SK-N-SH (cell line): ENCODE measurements at regions not wholly inside any gene's neighbourhood (a gene's known extent, or its start where the extent isn't known, plus 50 kb on each side); places are given as distances from the start of the nearest gene placed in this dataset.

Experiments used
- CTCF ChIA-PET: fragments of 300-600, 350-600 bp; formaldehyde crosslinking; extraction: SDS; loops from one replicate; lab custom pipeline; 2021; lab: Yijun Ruan, JAX
- POLR2A ChIA-PET: fragments of 350-600 bp; sonication (Branson Sonifier 250); formaldehyde crosslinking; extraction: SDS; loops from one replicate; lab custom pipeline; 2020; ENCODE audit warnings: antibody characterized with exemption, inconsistent platforms; lab: Yijun Ruan, JAX
- DNase-seq: peaks from one replicate; pipeline ENCODE4 v3.0.0; 2012
- H2AFZ ChIP-seq: fragments of 200-600 bp; sonication (generic); 2 replicates; pipeline ENCODE4 v1.8.1; 2016; ENCODE audit warnings: antibody characterized with exemption, mild to moderate bottlenecking, low read depth
- H3F3A ChIP-seq: fragments of 200-600 bp; sonication (generic); replicated peaks from 2 replicates; pipeline ENCODE3; 2016; ENCODE audit warnings: antibody characterized with exemption, mild to moderate bottlenecking; ENCODE audit not compliant: insufficient read depth
- H3K27ac ChIP-seq, 2 experiments: fragments of 200-500 bp in 1 of 2; fragments of 200-600 bp in 1 of 2; sonication (Bioruptor generic) in 1 of 2; sonication (generic), shearing (Covaris generic) in 1 of 2; 2 replicates each; pipeline versions ENCODE4 v1.5.1 to v1.6.1; 2014 to 2016; ENCODE audit warnings: low read depth in 2 of 2, inconsistent platforms in 1 of 2, low read length in 1 of 2, mild to moderate bottlenecking in 1 of 2, mixed read lengths in 1 of 2
- H3K27me3 ChIP-seq: fragments of 200-600 bp; sonication (generic), shearing (Covaris generic); 2 replicates; pipeline ENCODE4 v1.6.1; 2016; ENCODE audit warnings: mixed run types; ENCODE audit not compliant: insufficient read depth
- H3K36me3 ChIP-seq, 2 experiments: fragments of 200-500 bp in 1 of 2; fragments of 200-600 bp in 1 of 2; sonication (Bioruptor generic) in 1 of 2; sonication (generic) in 1 of 2; replicated peaks in 1 of 2; 2 replicates each; pipeline versions ENCODE3 to v1.5.1; 2014 to 2016; ENCODE audit warnings: low read length in 1 of 2, mild to moderate bottlenecking in 1 of 2; ENCODE audit not compliant: insufficient read depth in 2 of 2, control insufficient read depth in 1 of 2
- H3K4me1 ChIP-seq, 2 experiments: fragments of 200-500 bp in 1 of 2; fragments of 200-600 bp in 1 of 2; sonication (Bioruptor generic) in 1 of 2; sonication (generic), shearing (Covaris generic) in 1 of 2; 2 replicates each; pipeline versions ENCODE4 v1.5.1 to v1.6.1; 2014 to 2016; ENCODE audit warnings: low read depth in 1 of 2, low read length in 1 of 2, mixed run types in 1 of 2; ENCODE audit not compliant: insufficient read depth in 2 of 2, control insufficient read depth in 1 of 2
- H3K4me2 ChIP-seq: fragments of 200-600 bp; sonication (generic), shearing (Covaris generic); 2 replicates; pipeline ENCODE4 v1.6.1; 2017; ENCODE audit warnings: mixed run types
- H3K4me3 ChIP-seq, 2 experiments: fragments of 200-500 bp in 1 of 2; fragments of 200-600 bp in 1 of 2; sonication (Bioruptor generic) in 1 of 2; sonication (generic), shearing (Covaris generic) in 1 of 2; 2 replicates each; pipeline versions ENCODE4 v1.5.1 to v1.8.1; 2014 to 2016; ENCODE audit warnings: low read depth in 2 of 2, inconsistent platforms in 1 of 2, low read length in 1 of 2, mild to moderate bottlenecking in 1 of 2, mixed read lengths in 1 of 2, moderate library complexity in 1 of 2
- H3K79me2 ChIP-seq: fragments of 200-600 bp; sonication (generic); 2 replicates; pipeline ENCODE4 v1.8.1; 2017; ENCODE audit warnings: mild to moderate bottlenecking; ENCODE audit not compliant: insufficient read depth
- H3K9ac ChIP-seq: fragments of 200-600 bp; sonication (generic); 2 replicates; pipeline ENCODE4 v1.6.1; 2017; ENCODE audit warnings: mixed run types
- H3K9me2 ChIP-seq: fragments of 200-600 bp; sonication (generic); 2 replicates; pipeline ENCODE4 v1.6.1; 2017; ENCODE audit warnings: mixed run types
- H3K9me3 ChIP-seq: fragments of 200-600 bp; sonication (generic); 2 replicates; pipeline ENCODE4 v1.6.1; 2017; ENCODE audit warnings: mixed run types, mild to moderate bottlenecking, moderate library complexity
- H4K20me1 ChIP-seq: fragments of 200-600 bp; sonication (generic); 2 replicates; pipeline ENCODE4 v1.6.1; 2017; ENCODE audit warnings: mild to moderate bottlenecking, mixed run types; ENCODE audit not compliant: insufficient read depth
- EP300 ChIP-seq, 2 experiments: IDR thresholded peaks; 2 replicates each; pipeline versions ENCODE4 v1.4.0 to v1.6.1; 2012; ENCODE audit warnings: borderline replicate concordance in 1 of 2, low read depth in 1 of 2, low read length in 1 of 2
- FOXJ3 ChIP-seq: sonication (generic); formaldehyde crosslinking; IDR thresholded peaks from 2 replicates; pipeline ENCODE4 v1.5.1; 2020; ENCODE audit warnings: mild to moderate bottlenecking, missing genetic modification reagents
- MEF2A ChIP-seq: IDR thresholded peaks from 2 replicates; pipeline ENCODE4 v1.4.0; 2012; ENCODE audit warnings: low read depth, borderline replicate concordance
- MXI1 ChIP-seq: IDR thresholded peaks from 2 replicates; pipeline ENCODE4 v1.6.1; 2012; ENCODE audit warnings: mild to moderate bottlenecking, low read depth, low read length, improper control_type of control experiment
- RAD21 ChIP-seq: IDR thresholded peaks from 2 replicates; pipeline ENCODE4 v1.6.1; 2012; ENCODE audit warnings: mild to moderate bottlenecking, low read length
- RFX5 ChIP-seq: IDR thresholded peaks from 2 replicates; pipeline ENCODE4 v1.6.1; 2012; ENCODE audit warnings: mild to moderate bottlenecking, improper control_type of control experiment, low read length
- SIN3A ChIP-seq: IDR thresholded peaks from 2 replicates; pipeline ENCODE4 v1.6.1; 2012; ENCODE audit warnings: low read depth, mild to moderate bottlenecking, low read length, moderate library complexity, borderline replicate concordance
- TAF1 ChIP-seq: IDR thresholded peaks from 2 replicates; pipeline ENCODE4 v1.6.1; 2012; ENCODE audit warnings: low read depth, mild to moderate bottlenecking, low read length, moderate library complexity, borderline replicate concordance
- TEAD4 ChIP-seq: IDR thresholded peaks from 2 replicates; pipeline ENCODE4 v1.4.0; 2012; ENCODE audit warnings: mild to moderate bottlenecking, borderline replicate concordance; ENCODE audit not compliant: insufficient read depth
- WGBS: methylation state at CpG from one replicate; pipeline ENCODE4 v1.1.6; 2017; ENCODE audit warnings: low lambda C conversion rate; 5-methylcytosine and 5-hydroxymethylcytosine counted together
- TF ChIP-seq, protein P1 (sequence below): fragments of 150-350 bp; IDR thresholded peaks from 2 replicates; pipeline ENCODE4 v1.6.1; 2017; ENCODE audit warnings: antibody characterized with exemption, low read length, low read depth, borderline replicate concordance
- TF ChIP-seq, protein P2 (sequence below): IDR thresholded peaks from 2 replicates; pipeline ENCODE4 v1.4.0; 2012; ENCODE audit warnings: low read depth, borderline replicate concordance
- TF ChIP-seq, protein P3 (sequence below): fragments of 150-350 bp; IDR thresholded peaks from 2 replicates; pipeline ENCODE4 v1.6.1; 2016; ENCODE audit warnings: mild to moderate bottlenecking, low read depth, low read length

DNA sequence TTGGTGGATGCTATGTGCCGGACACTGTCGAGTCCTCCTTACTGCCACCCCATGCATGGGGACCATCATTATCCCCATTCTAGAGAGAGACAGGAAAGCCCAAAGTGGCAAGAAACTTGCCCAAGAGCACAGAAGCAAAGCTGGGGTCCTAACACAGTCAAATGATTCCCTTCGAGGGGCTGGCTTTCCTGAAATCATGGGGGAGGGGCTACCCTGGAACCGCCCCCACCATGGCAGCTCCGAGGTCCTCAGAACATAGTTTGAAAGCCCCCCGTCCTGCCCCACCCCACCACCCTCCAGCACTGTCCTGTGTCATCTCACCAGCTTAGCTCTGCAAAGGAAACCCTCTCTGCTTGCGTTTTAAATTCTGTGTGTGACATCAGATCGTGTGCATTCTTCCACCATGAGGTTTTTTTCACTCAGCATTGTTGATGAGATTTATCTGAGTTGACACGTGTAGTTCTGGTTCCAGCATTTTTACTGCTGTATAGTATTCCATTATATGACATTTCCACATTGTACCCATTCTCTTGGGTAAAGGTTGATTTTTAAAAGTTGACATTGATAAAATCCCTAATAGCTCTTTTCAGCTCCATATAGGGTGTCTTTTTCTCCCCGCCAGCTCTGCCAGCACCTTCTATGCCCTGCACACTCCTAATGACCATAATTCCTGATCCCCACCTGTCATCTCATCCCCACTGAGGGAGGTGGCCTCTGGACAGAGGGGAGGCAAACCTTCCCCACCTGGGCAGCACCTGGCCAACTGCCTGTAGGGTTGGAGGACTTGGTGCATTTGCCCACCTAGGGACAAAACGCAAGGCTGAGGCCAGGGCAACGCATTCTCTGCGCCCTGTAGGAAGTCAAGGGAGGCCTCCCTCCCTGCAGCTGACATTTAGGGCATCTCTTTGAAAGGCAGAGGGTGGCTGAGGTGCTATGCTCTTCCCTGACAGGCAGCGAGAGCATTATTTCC lies 100.2 kb upstream of the GPR26 start:
- TF ChIP-seq TAF1 (no peak), SIN3A (no peak), MEF2A (no peak), RAD21 (no peak), EP300 (IDR thresholded peaks at IDR 0.05; ENCODE audit: borderline replicate concordance in 1 of 2, low read depth in 1 of 2, low read length in 1 of 2) (no peak), FOXJ3 (no peak), RFX5 (no peak), TEAD4 (no peak), MXI1 (no peak)
- TF ChIP-seq, protein P1, sequence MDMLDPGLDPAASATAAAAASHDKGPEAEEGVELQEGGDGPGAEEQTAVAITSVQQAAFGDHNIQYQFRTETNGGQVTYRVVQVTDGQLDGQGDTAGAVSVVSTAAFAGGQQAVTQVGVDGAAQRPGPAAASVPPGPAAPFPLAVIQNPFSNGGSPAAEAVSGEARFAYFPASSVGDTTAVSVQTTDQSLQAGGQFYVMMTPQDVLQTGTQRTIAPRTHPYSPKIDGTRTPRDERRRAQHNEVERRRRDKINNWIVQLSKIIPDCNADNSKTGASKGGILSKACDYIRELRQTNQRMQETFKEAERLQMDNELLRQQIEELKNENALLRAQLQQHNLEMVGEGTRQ: no peak
- TF ChIP-seq, protein P2, sequence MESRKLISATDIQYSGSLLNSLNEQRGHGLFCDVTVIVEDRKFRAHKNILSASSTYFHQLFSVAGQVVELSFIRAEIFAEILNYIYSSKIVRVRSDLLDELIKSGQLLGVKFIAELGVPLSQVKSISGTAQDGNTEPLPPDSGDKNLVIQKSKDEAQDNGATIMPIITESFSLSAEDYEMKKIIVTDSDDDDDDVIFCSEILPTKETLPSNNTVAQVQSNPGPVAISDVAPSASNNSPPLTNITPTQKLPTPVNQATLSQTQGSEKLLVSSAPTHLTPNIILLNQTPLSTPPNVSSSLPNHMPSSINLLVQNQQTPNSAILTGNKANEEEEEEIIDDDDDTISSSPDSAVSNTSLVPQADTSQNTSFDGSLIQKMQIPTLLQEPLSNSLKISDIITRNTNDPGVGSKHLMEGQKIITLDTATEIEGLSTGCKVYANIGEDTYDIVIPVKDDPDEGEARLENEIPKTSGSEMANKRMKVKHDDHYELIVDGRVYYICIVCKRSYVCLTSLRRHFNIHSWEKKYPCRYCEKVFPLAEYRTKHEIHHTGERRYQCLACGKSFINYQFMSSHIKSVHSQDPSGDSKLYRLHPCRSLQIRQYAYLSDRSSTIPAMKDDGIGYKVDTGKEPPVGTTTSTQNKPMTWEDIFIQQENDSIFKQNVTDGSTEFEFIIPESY: no peak
- TF ChIP-seq, protein P3, sequence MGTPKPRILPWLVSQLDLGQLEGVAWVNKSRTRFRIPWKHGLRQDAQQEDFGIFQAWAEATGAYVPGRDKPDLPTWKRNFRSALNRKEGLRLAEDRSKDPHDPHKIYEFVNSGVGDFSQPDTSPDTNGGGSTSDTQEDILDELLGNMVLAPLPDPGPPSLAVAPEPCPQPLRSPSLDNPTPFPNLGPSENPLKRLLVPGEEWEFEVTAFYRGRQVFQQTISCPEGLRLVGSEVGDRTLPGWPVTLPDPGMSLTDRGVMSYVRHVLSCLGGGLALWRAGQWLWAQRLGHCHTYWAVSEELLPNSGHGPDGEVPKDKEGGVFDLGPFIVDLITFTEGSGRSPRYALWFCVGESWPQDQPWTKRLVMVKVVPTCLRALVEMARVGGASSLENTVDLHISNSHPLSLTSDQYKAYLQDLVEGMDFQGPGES: no peak
- Histone ChIP-seq H3K36me3 (no peaks in the 10 kb centered on the region), H4K20me1 (no peaks in the 10 kb centered on the region), H3K4me3 (no peak overlapping the region), H3K4me2 (no peak overlapping the region), H3K9ac (no peak overlapping the region), H3K27me3 (no peaks in the 10 kb centered on the region), H3K4me1 (no peaks in the 10 kb centered on the region), H3K9me3 (no peaks in the 10 kb centered on the region), H3K27ac (no peak overlapping the region), H3F3A (no peaks in the 10 kb centered on the region), H3K79me2 (no peaks in the 10 kb centered on the region), H2AFZ (no peak overlapping the region), H3K9me2 (no peaks in the 10 kb centered on the region)
- DNase-seq: no peak
- ChIA-PET POLR2A (no interaction called here), CTCF (interaction anchor here (1.3 to 2.4 kb wide), 3 partner anchors 16 to 523 kb away, joined by 3 to 11 read pairs (median 5); no protein-coding TSS in a partner anchor)
- WGBS: 34% methylated on average over 11 of the region's 14 CpGs
